ENCODE measurements at regions not wholly inside any gene's neighbourhood (a gene's known extent, or its start where the extent isn't known, plus 50 kb on each side); places are given as distances from the start of the nearest gene placed in this dataset.

DNA sequence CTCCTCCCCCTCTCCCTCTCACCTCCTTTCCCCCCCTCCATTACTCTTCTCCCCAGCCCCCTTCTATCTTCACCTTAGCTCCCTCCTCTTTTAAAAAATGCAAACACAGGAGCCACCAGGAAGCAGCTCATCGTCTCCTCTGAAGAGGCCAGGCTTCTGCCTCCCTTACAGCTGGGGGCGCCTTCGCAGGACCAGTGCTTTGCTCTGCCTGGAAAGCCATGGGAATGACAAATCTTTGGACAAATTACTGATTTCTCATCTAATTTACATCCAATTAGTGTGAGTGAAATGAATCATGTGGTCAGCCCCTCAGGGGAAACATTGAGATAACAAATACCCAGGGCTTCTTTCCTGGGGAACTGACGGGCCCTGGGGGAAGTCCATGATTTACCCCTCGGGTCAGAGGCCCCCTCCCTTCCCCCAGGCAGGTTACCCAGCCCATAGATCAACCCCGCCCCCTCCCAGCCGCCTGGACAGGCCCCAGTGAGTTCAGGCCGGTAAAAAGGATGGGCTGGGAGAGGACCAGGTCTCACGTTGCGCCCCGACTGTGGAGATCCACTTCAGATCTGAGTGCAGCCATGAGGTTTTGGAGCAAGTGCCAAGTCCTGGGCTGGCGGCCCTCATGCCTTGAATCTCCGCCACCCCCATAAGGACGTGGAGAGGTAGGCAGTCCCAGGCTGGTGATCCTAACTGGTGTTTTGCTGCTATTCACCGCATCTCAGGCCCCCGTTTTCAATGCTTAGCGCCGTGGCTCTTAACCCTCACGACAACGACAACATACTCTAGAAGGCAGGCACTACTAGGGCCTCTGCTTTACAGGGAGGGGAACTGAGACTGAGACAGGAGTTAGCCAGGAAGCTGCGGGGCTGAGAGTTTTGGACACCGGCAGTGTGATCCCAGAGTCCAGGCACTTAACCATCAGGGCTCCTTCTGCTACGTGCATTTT is 300.8 kb downstream of the RRAGC start:
- Mint-ChIP-seq H3K27me3 (ENCODE audit: low read depth) (peaks cover 7% of the 10 kb centered on the region), H3K4me3 (peak overlapping the region in 1 of 2 experiments; percentile 66; a peak in 3 of 5 replicates), H3K27ac (peak overlapping the region; percentile 26 to 71 (median 28); a peak in 3 of 7 replicates), H3K9me3 (no peaks in the 10 kb centered on the region), H3K4me1 (peaks cover 32 to 47% of the 10 kb centered on the region in 2 experiments), H3K36me3 (ENCODE audit: insufficient read depth in 1 of 3, low read depth in 3 of 3) (no peaks in the 10 kb centered on the region)
- no peak overlapping the region for H3K23ac ChIP-seq (ENCODE audit: insufficient read length, low read depth, low read length)
- peak; percentile 77 for DNase-seq
- H3T11ph ChIP-seq (ENCODE audit: low read length), result no peak overlapping the region
- no peak overlapping the region for H2BK5ac ChIP-seq (ENCODE audit: insufficient read length, low read length)
- no peak overlapping the region for H2BK20ac ChIP-seq (ENCODE audit: low read depth, low read length, poor library complexity, severe bottlenecking)
- H3K9me3 ChIP-seq (ENCODE audit: control insufficient read depth, low read depth, low read length), result no peaks in the 10 kb centered on the region
- no peak overlapping the region for H2BK12ac ChIP-seq (ENCODE audit: insufficient read length, low read depth, low read length)
- no CpG with 5 or more reads among the region's 23 CpGs for WGBS (ENCODE audit: extremely low coverage, insufficient read length, low lambda C conversion rate)
- H3K27me3 ChIP-seq (ENCODE audit: insufficient read depth, low read length), result no peaks in the 10 kb centered on the region
- no peak overlapping the region for H4K91ac ChIP-seq (ENCODE audit: insufficient read length, low read depth, low read length)
- peaks cover 2% of the 10 kb centered on the region for H3K23me2 ChIP-seq (ENCODE audit: insufficient read length, low read depth, low read length, poor library complexity, severe bottlenecking)
- H4K5ac ChIP-seq (ENCODE audit: insufficient read length, low read depth, low read length), result no peak overlapping the region
- H3K18ac ChIP-seq (ENCODE audit: insufficient read length, low read depth, low read length), result peak overlapping the region; percentile 15
- H3K9ac ChIP-seq (ENCODE audit: extremely low read depth, insufficient read length, low read length), result no peak overlapping the region
- H2AK5ac ChIP-seq (ENCODE audit: insufficient read length, low read length), result no peak overlapping the region
- H3K56ac ChIP-seq (ENCODE audit: insufficient read length, low read depth, low read length), result no peak overlapping the region
- no peaks in the 10 kb centered on the region for H4K20me1 ChIP-seq (ENCODE audit: control insufficient read depth, insufficient read depth, insufficient read length)
- peak overlapping the region; percentile 11 for H3K4me2 ChIP-seq (ENCODE audit: insufficient read depth, insufficient read length, low read length)
- no peak overlapping the region for H3K14ac ChIP-seq (ENCODE audit: insufficient read depth, low read length)
- H2BK120ac ChIP-seq (ENCODE audit: low read depth, low read length, poor library complexity, severe bottlenecking), result no peak overlapping the region
- no peak overlapping the region for H3K27ac ChIP-seq (ENCODE audit: insufficient read length, low read depth, low read length)
- H3K79me2 ChIP-seq (ENCODE audit: insufficient read depth, low read length), result no peaks in the 10 kb centered on the region
- H3K4me1 ChIP-seq (ENCODE audit: insufficient read depth, low read length), result peaks cover 4% of the 10 kb centered on the region; the same call in 1 of the 2 replicates
- no peak overlapping the region for H3K4ac ChIP-seq (ENCODE audit: low read depth, low read length)
- H3K79me1 ChIP-seq (ENCODE audit: insufficient read depth, low read depth, low read length, poor library complexity, severe bottlenecking), result no peaks in the 10 kb centered on the region
- no peak overlapping the region for H2BK15ac ChIP-seq (ENCODE audit: low read depth, low read length)
- TF ChIP-seq, protein P1, sequence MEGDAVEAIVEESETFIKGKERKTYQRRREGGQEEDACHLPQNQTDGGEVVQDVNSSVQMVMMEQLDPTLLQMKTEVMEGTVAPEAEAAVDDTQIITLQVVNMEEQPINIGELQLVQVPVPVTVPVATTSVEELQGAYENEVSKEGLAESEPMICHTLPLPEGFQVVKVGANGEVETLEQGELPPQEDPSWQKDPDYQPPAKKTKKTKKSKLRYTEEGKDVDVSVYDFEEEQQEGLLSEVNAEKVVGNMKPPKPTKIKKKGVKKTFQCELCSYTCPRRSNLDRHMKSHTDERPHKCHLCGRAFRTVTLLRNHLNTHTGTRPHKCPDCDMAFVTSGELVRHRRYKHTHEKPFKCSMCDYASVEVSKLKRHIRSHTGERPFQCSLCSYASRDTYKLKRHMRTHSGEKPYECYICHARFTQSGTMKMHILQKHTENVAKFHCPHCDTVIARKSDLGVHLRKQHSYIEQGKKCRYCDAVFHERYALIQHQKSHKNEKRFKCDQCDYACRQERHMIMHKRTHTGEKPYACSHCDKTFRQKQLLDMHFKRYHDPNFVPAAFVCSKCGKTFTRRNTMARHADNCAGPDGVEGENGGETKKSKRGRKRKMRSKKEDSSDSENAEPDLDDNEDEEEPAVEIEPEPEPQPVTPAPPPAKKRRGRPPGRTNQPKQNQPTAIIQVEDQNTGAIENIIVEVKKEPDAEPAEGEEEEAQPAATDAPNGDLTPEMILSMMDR (conservative IDR thresholded peaks at IDR 0.05), result peak; percentile 26; the same call in 2 of the 3 replicates
- no peak overlapping the region for H4K8ac ChIP-seq (replicated peaks; ENCODE audit: insufficient read length, low read depth, low read length)
- H2AFZ ChIP-seq (ENCODE audit: low read length), result no peak overlapping the region

Measured in H9 (cell line).